HEK293 (cell line): ENCODE measurements at regions not wholly inside any gene's neighbourhood (a gene's known extent, or its start where the extent isn't known, plus 50 kb on each side); places are given as distances from the start of the nearest gene placed in this dataset.

ENCODE experiments used
- CTCF ChIP-seq: fragments of 450-650 bp; formaldehyde crosslinking; IDR thresholded peaks from 2 replicates; pipeline ENCODE4 v1.5.1; 2016; ENCODE audit warnings: missing biosample characterization, missing genetic modification characterization
- PRDM1 ChIP-seq: fragments of 450-650 bp; formaldehyde crosslinking; IDR thresholded peaks from 2 replicates; pipeline ENCODE4; 2016; ENCODE audit warnings: missing biosample characterization, missing genetic modification characterization
- TCF7L2 ChIP-seq: IDR thresholded peaks from 2 replicates; pipeline ENCODE4 v1.6.1; 2011; ENCODE audit warnings: low read depth, mild to moderate bottlenecking, inconsistent platforms, low read length, moderate library complexity, borderline replicate concordance
- YY1 ChIP-seq: fragments of 450-650 bp; formaldehyde crosslinking; IDR thresholded peaks from 2 replicates; pipeline ENCODE4 v1.5.1; 2018; ENCODE audit warnings: missing biosample characterization, missing genetic modification characterization
- ZBTB1 ChIP-seq: fragments of 450-650 bp; formaldehyde crosslinking; IDR thresholded peaks from 2 replicates; pipeline ENCODE4 v1.5.1; 2016; ENCODE audit warnings: missing biosample characterization, missing genetic modification characterization
- ZBTB17 ChIP-seq: fragments of 450-650 bp; formaldehyde crosslinking; IDR thresholded peaks from 2 replicates; pipeline ENCODE4 v1.5.1; 2016; ENCODE audit warnings: missing biosample characterization, missing genetic modification characterization
- ZNF114 ChIP-seq: fragments of 450-650 bp; formaldehyde crosslinking; IDR thresholded peaks from 2 replicates; pipeline ENCODE4 v1.5.0; 2017; ENCODE audit warnings: missing biosample characterization, missing genetic modification characterization
- ZNF548 ChIP-seq: fragments of 450-650 bp; formaldehyde crosslinking; IDR thresholded peaks from 2 replicates; pipeline ENCODE4 v1.5.1; 2016; ENCODE audit warnings: missing biosample characterization, missing genetic modification characterization
- ZNF677 ChIP-seq: fragments of 450-650 bp; IDR thresholded peaks from 2 replicates; pipeline ENCODE4 v1.5.0; 2018; ENCODE audit warnings: missing biosample characterization, mild to moderate bottlenecking, missing genetic modification characterization, moderate library complexity
- ZNF776 ChIP-seq: fragments of 450-650 bp; formaldehyde crosslinking; IDR thresholded peaks from 2 replicates; pipeline ENCODE4 v1.5.0; 2017; ENCODE audit warnings: missing biosample characterization, missing genetic modification characterization, borderline replicate concordance
- ZNF777 ChIP-seq: fragments of 450-650 bp; formaldehyde crosslinking; IDR thresholded peaks from 2 replicates; pipeline ENCODE4 v1.5.1; 2017; ENCODE audit warnings: missing biosample characterization, missing genetic modification characterization, borderline replicate concordance
- TF ChIP-seq, protein P1 (sequence below): fragments of 450-650 bp; formaldehyde crosslinking; IDR thresholded peaks from 2 replicates; pipeline ENCODE4 v1.5.1; 2016; ENCODE audit warnings: missing biosample characterization, missing genetic modification characterization, low read depth
- TF ChIP-seq, protein P2 (sequence below): fragments of 450-650 bp; formaldehyde crosslinking; conservative IDR thresholded peaks from 2 replicates; pipeline ENCODE4 v1.5.1; 2016; ENCODE audit warnings: low read depth, missing biosample characterization, missing genetic modification characterization

GRCh38 chr16:51698647-51699046, 547.6 kb upstream of the SALL1 start:
- TF ChIP-seq CTCF (tag by site-specific recombination) (no peak), ZNF776 (tag by site-specific recombination) (no peak), ZBTB17 (tag by site-specific recombination) (no peak), TCF7L2 (no peak), ZNF548 (tag by site-specific recombination) (no peak), ZNF114 (tag by site-specific recombination) (no peak), YY1 (tag by site-specific recombination) (no peak), ZNF777 (tag by site-specific recombination) (no peak), PRDM1 (tag by site-specific recombination) (no peak), ZNF677 (tag by site-specific recombination) (no peak), ZBTB1 (no peak)
- TF ChIP-seq, protein P1, sequence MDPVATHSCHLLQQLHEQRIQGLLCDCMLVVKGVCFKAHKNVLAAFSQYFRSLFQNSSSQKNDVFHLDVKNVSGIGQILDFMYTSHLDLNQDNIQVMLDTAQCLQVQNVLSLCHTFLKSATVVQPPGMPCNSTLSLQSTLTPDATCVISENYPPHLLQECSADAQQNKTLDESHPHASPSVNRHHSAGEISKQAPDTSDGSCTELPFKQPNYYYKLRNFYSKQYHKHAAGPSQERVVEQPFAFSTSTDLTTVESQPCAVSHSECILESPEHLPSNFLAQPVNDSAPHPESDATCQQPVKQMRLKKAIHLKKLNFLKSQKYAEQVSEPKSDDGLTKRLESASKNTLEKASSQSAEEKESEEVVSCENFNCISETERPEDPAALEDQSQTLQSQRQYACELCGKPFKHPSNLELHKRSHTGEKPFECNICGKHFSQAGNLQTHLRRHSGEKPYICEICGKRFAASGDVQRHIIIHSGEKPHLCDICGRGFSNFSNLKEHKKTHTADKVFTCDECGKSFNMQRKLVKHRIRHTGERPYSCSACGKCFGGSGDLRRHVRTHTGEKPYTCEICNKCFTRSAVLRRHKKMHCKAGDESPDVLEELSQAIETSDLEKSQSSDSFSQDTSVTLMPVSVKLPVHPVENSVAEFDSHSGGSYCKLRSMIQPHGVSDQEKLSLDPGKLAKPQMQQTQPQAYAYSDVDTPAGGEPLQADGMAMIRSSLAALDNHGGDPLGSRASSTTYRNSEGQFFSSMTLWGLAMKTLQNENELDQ (tag by site-specific recombination), result no peak
- TF ChIP-seq, protein P2, sequence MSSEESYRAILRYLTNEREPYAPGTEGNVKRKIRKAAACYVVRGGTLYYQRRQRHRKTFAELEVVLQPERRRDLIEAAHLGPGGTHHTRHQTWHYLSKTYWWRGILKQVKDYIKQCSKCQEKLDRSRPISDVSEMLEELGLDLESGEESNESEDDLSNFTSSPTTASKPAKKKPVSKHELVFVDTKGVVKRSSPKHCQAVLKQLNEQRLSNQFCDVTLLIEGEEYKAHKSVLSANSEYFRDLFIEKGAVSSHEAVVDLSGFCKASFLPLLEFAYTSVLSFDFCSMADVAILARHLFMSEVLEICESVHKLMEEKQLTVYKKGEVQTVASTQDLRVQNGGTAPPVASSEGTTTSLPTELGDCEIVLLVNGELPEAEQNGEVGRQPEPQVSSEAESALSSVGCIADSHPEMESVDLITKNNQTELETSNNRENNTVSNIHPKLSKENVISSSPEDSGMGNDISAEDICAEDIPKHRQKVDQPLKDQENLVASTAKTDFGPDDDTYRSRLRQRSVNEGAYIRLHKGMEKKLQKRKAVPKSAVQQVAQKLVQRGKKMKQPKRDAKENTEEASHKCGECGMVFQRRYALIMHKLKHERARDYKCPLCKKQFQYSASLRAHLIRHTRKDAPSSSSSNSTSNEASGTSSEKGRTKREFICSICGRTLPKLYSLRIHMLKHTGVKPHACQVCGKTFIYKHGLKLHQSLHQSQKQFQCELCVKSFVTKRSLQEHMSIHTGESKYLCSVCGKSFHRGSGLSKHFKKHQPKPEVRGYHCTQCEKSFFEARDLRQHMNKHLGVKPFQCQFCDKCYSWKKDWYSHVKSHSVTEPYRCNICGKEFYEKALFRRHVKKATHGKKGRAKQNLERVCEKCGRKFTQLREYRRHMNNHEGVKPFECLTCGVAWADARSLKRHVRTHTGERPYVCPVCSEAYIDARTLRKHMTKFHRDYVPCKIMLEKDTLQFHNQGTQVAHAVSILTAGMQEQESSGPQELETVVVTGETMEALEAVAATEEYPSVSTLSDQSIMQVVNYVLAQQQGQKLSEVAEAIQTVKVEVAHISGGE, result no peak
